ENCODE measurements at regions not wholly inside any gene's neighbourhood (a gene's known extent, or its start where the extent isn't known, plus 50 kb on each side); places are given as distances from the start of the nearest gene placed in this dataset.

- no peak for DNase-seq (ENCODE audit: low read depth)
- no peak overlapping the region for H3K4me3 ChIP-seq (replicated peaks; ENCODE audit: low read depth, low read length)
- TF ChIP-seq CTCF (IDR thresholded peaks at IDR 0.05; ENCODE audit: low read length, missing control alignments): no peak
Measured at GRCh38 chr3:157981819-157982218, 124.4 kb downstream of the SHOX2 start.

DNA sequence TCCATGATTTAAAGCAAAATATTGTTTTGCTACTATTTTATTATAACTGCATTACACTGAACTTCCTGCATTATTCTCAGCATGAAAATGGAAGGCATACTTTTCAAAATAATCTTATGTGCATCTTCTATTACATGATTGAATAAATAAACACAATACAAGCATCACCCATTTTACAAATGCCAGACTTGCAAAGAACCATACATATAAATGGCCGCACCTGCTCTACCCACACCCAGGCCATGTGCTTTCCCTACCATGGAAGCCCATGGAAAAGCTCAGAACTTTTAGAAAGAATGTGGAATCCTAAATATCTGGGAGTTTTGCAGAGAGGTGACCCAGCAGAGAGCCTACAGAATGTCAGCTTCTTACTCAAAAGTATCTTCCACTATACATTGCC is 127.2 kb downstream of the SHOX2 start:
- DNase-seq (ENCODE audit: low read depth): no peak
- no peak for TF ChIP-seq CTCF (IDR thresholded peaks at IDR 0.05; ENCODE audit: low read length, missing control alignments)
- no peak overlapping the region for H3K4me3 ChIP-seq (replicated peaks; ENCODE audit: low read depth, low read length)

DNA sequence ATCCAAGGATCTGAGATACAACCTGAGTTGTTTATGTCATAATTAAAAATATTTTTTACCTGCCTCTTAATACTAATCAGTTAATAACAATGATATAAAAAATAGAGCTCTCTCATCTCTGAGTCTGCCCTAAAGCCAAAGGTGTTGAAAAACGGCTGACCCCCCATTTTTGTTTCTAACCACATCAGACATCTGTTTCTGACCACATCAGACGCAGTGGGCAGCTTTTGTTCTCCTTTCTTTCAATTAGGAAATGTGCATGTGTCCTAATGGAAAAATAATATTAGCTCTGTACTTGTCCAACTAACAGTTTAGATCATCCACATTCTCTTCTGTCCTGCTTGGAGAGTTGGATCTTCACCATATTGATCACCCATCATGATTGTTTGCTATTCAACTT is 144.6 kb downstream of the SHOX2 start:
- no peak overlapping the region for H3K4me3 ChIP-seq (replicated peaks; ENCODE audit: low read depth, low read length)
- no peak for TF ChIP-seq CTCF (IDR thresholded peaks at IDR 0.05; ENCODE audit: low read length, missing control alignments)
- no peak for DNase-seq (ENCODE audit: low read depth)

DNA sequence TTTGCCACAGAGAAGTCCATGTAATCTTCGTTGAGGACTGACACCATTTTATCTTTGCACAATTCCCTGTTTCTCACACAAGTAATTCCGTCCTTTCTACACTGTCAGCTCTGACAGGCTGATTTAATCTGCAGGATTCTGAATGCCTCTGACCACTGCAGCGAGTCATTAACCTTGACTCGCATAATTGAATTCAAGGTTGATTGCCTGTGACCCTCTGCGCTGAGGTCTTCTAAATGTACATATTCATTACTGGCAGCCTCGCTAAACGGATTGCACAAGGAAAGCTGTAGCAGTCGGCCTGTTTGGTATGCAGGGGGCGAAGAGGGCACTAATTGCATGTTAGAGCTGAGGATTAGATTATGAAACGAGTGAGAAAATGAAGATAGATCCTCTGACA is 147.8 kb downstream of the SHOX2 start:
- no peak for DNase-seq (ENCODE audit: low read depth)
- no peak for TF ChIP-seq CTCF (IDR thresholded peaks at IDR 0.05; ENCODE audit: low read length, missing control alignments)
- no peak overlapping the region for H3K4me3 ChIP-seq (replicated peaks; ENCODE audit: low read depth, low read length)

- DNase-seq (ENCODE audit: low read depth): no peak
- TF ChIP-seq CTCF (IDR thresholded peaks at IDR 0.05; ENCODE audit: low read length, missing control alignments): no peak
Measured at GRCh38 chr3:157956850-157957249, 149.4 kb downstream of the SHOX2 start.

GRCh38 chr3:157956176-157956575 is 150.0 kb downstream of the SHOX2 start:
- no peak for TF ChIP-seq CTCF (IDR thresholded peaks at IDR 0.05; ENCODE audit: low read length, missing control alignments)
- no peak overlapping the region for H3K4me3 ChIP-seq (replicated peaks; ENCODE audit: low read depth, low read length)
- no peak for DNase-seq (ENCODE audit: low read depth)

More at GRCh38 chr3:157956850-157957249, 149.4 kb downstream of the SHOX2 start:
- no peak overlapping the region for H3K4me3 ChIP-seq (replicated peaks; ENCODE audit: low read depth, low read length)

DNA sequence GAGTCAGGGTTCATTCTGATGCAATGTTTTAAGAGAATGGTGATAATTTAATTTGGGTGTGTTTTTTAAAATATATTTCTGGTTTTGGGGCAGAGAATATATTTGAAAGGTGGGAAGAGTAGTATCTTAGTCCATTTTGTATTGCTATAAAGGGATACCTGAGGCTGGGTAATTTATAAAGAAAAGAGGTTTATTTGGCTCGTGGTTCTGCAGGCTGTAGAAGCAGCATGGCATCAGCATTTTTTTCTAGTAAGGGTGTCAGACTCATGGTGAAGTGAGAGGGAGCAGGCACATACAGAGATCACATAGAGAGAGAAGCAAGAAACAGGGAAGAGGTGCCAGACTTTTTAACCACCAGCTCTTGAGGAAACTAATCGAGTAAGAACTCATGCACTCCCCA is 152.7 kb downstream of the SHOX2 start:
- no peak overlapping the region for H3K4me3 ChIP-seq (replicated peaks; ENCODE audit: low read depth, low read length)
- no peak for DNase-seq (ENCODE audit: low read depth)
- no peak for TF ChIP-seq CTCF (IDR thresholded peaks at IDR 0.05; ENCODE audit: low read length, missing control alignments)
